ENCODE measurements at regions not wholly inside any gene's neighbourhood (a gene's known extent, or its start where the extent isn't known, plus 50 kb on each side); places are given as distances from the start of the nearest gene placed in this dataset.
"Not testable (repeated sequence)": the region's sequence is repeated elsewhere in the genome, so short reads cannot be mapped to it uniquely, and the experiment has no call there.

DNA sequence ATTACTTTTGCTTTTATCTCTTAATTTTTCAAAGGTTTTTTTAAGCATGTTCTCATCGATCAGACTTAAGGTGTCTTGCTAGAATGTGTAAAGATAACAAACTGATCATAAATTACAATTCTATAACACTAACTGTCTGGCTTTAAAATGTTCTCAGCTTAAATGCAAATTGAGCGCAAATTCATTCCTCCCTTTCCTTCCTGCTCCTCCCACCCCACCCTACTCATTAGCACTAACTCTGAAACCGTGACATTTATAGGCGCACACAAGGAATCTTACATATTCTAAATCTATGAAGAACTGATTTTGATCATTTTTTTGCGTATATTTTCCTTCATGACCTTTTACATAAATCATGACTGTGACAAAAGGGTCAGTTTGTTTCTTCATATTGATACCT lies 590.0 kb upstream of the DIAPH2 start:
- H3K4me1 ChIP-seq (ENCODE audit: control insufficient read depth in 1 of 2, low read depth in 2 of 2), result no peaks in the 10 kb centered on the region
- H3K36me3 ChIP-seq, result no peaks in the 10 kb centered on the region
- TF ChIP-seq, protein P1, sequence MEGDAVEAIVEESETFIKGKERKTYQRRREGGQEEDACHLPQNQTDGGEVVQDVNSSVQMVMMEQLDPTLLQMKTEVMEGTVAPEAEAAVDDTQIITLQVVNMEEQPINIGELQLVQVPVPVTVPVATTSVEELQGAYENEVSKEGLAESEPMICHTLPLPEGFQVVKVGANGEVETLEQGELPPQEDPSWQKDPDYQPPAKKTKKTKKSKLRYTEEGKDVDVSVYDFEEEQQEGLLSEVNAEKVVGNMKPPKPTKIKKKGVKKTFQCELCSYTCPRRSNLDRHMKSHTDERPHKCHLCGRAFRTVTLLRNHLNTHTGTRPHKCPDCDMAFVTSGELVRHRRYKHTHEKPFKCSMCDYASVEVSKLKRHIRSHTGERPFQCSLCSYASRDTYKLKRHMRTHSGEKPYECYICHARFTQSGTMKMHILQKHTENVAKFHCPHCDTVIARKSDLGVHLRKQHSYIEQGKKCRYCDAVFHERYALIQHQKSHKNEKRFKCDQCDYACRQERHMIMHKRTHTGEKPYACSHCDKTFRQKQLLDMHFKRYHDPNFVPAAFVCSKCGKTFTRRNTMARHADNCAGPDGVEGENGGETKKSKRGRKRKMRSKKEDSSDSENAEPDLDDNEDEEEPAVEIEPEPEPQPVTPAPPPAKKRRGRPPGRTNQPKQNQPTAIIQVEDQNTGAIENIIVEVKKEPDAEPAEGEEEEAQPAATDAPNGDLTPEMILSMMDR (IDR thresholded peaks at IDR 0.05), result no peak
- no peaks in the 10 kb centered on the region for H3K27me3 ChIP-seq (replicated peaks; ENCODE audit: insufficient read depth)
- H3K27ac ChIP-seq, result no peak overlapping the region
- no peaks in the 10 kb centered on the region for H3K9me3 ChIP-seq
- no peak overlapping the region for H3K4me3 ChIP-seq
- DNase-seq (ENCODE audit: low spot score), result no peak
- no peak for ATAC-seq (ENCODE audit: insufficient number of reproducible peaks, low FRiP score, low read depth)

DNA sequence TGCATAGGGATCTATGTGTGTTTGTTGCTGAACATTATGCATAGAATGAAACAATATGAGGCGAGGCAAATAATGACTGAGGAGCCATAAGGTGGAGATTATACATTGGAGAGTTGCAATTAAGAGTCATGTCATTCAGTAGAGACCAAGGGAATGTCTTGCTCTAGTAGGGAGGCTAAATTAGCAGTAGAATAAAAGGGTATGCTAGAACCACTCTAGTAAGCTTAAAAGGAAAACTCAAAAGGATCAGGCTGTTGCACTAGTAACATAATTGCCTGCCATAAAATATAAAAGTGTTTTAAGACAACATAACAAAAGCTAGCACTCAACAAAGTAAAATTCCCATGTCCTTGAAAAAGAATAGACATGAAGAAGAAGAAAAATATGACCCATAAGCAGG lies 586.2 kb upstream of the DIAPH2 start:
- ATAC-seq (ENCODE audit: insufficient number of reproducible peaks, low FRiP score, low read depth) (no peak), DNase-seq (ENCODE audit: low spot score) (no peak)
- H3K4me1 ChIP-seq (ENCODE audit: control insufficient read depth in 1 of 2, low read depth in 2 of 2), result no peaks in the 10 kb centered on the region
- H3K36me3 ChIP-seq, result no peaks in the 10 kb centered on the region
- no peak overlapping the region for H3K4me3 ChIP-seq
- H3K27me3 ChIP-seq (replicated peaks; ENCODE audit: insufficient read depth), result no peaks in the 10 kb centered on the region
- TF ChIP-seq, protein P1 (IDR thresholded peaks at IDR 0.05), result no peak
- H3K27ac ChIP-seq, result no peak overlapping the region
- no peaks in the 10 kb centered on the region for H3K9me3 ChIP-seq

DNA sequence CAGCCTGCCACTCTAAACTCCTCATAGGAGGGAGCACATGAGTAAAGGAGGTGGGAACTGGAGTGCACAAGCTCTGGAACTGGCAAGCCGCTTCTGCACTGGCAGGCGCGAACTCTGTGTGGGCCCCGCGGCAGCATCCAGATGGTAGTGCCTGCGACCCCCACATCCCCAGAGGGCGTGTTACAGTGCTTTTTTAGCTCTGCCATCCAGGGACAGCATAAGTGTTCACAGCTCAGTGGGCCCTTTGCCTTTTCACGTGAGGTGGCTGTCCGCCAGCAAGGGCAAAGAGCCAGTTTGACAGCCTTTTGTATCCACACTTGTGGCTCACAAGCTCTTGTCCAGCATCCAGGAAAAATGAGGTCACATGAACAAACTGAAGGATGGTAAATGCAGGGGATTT lies 581.6 kb upstream of the DIAPH2 start:
- Histone ChIP-seq H3K36me3 (no peaks in the 10 kb centered on the region), H3K4me1 (ENCODE audit: control insufficient read depth in 1 of 2, low read depth in 2 of 2) (no peaks in the 10 kb centered on the region), H3K9me3 (no peaks in the 10 kb centered on the region), H3K27ac (no peak overlapping the region), H3K4me3 (no peak overlapping the region), H3K27me3 (replicated peaks; ENCODE audit: insufficient read depth) (no peaks in the 10 kb centered on the region)
- ATAC-seq (ENCODE audit: insufficient number of reproducible peaks, low FRiP score, low read depth) (no peak), DNase-seq (ENCODE audit: low spot score) (no peak)
- TF ChIP-seq, protein P1 (IDR thresholded peaks at IDR 0.05), result no peak

- no peaks in the 10 kb centered on the region for H3K9me3 ChIP-seq
- no peaks in the 10 kb centered on the region for H3K36me3 ChIP-seq
- H3K27me3 ChIP-seq (replicated peaks; ENCODE audit: insufficient read depth), result no peaks in the 10 kb centered on the region
- no peak overlapping the region for H3K27ac ChIP-seq
- DNase-seq (ENCODE audit: low spot score) (no peak), ATAC-seq (ENCODE audit: insufficient number of reproducible peaks, low FRiP score, low read depth) (no peak)
- TF ChIP-seq, protein P1 (IDR thresholded peaks at IDR 0.05), result no peak
- no peak overlapping the region for H3K4me3 ChIP-seq
- H3K4me1 ChIP-seq (ENCODE audit: control insufficient read depth in 1 of 2, low read depth in 2 of 2), result no peaks in the 10 kb centered on the region
These were observed 572.0 kb upstream of the DIAPH2 start for GRCh38 chrX:96112689-96113088.

DNA sequence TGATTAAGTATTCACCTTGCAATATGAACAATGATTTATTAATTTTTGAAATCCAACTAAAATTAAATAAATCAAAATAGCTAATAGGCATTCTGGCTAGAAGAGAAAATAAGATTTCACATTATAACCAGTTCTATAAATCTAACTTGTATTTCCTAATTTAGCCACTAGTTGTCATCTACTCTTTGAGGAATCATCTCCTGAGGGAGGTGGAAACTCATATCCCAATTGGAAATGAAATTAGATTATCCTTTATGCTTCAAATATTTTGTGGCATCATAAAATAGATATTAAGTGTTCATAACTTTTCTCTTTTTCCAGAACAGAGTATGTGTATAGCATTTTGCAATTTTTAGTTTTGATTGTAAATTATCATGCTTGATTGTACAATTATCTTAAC lies 558.5 kb upstream of the DIAPH2 start:
- H3K4me1 ChIP-seq (ENCODE audit: control insufficient read depth in 1 of 2, low read depth in 2 of 2), result no peaks in the 10 kb centered on the region
- H3K36me3 ChIP-seq, result no peaks in the 10 kb centered on the region
- TF ChIP-seq, protein P1 (IDR thresholded peaks at IDR 0.05), result no peak
- H3K9me3 ChIP-seq, result no peaks in the 10 kb centered on the region
- H3K4me3 ChIP-seq, result no peak overlapping the region
- H3K27me3 ChIP-seq (replicated peaks; ENCODE audit: insufficient read depth), result no peaks in the 10 kb centered on the region
- ATAC-seq (ENCODE audit: insufficient number of reproducible peaks, low FRiP score, low read depth) (no peak), DNase-seq (ENCODE audit: low spot score) (no peak)
- H3K27ac ChIP-seq, result no peak overlapping the region

GRCh38 chrX:96128058-96128457 lies 556.6 kb upstream of the DIAPH2 start:
- H3K4me1 ChIP-seq (ENCODE audit: control insufficient read depth in 1 of 2, low read depth in 2 of 2); H3K27me3 ChIP-seq (replicated peaks; ENCODE audit: insufficient read depth): not testable (repeated sequence)

More at GRCh38 chrX:96128058-96128457, 556.6 kb upstream of the DIAPH2 start:
- not testable (repeated sequence) for H3K36me3 ChIP-seq; DNase-seq (ENCODE audit: low spot score); H3K9me3 ChIP-seq; H3K27ac ChIP-seq; ATAC-seq (ENCODE audit: insufficient number of reproducible peaks, low FRiP score, low read depth); H3K4me3 ChIP-seq

Measured in thoracic aorta (tissue), 2 donors.